Heart right ventricle (tissue), 16 donors: ENCODE measurements at regions not wholly inside any gene's neighbourhood (a gene's known extent, or its start where the extent isn't known, plus 50 kb on each side); places are given as distances from the start of the nearest gene placed in this dataset.

Experiments used
- ATAC-seq, 8 donors: fragments of 200-7000 bp; cut with Tn5 transposase; one replicate each; pipeline ENCODE4 v1.9.1; 2020; ENCODE audit warnings: mild to moderate bottlenecking in 8 of 8, moderate library complexity in 8 of 8, moderate number of reproducible peaks in 1 of 8
- DNase-seq, 2 donors: peaks; one replicate each; pipeline ENCODE4 v3.0.0-alpha.2; 2020
- H3K27ac ChIP-seq, 10 donors: fragments of 200-600 bp; sonication (generic) in 2 of 10; one replicate each; pipeline versions ENCODE4 v1.5.0 to v1.8.0; 2020 to 2022; ENCODE audit warnings: mild to moderate bottlenecking in 3 of 10
- H3K27me3 ChIP-seq, 7 donors: fragments of 200-600 bp; one replicate each; pipeline ENCODE4 v1.8.0; 2021 to 2022; ENCODE audit warnings: mild to moderate bottlenecking in 2 of 7
- H3K36me3 ChIP-seq, 9 donors: fragments of 200-600 bp; sonication (generic) in 1 of 9; one replicate each; pipeline versions ENCODE4 v1.5.0 to v1.8.0; 2020 to 2022; ENCODE audit warnings: mild to moderate bottlenecking in 2 of 9
- H3K4me1 ChIP-seq, 9 donors: fragments of 200-600 bp; sonication (generic) in 1 of 9; one replicate each; pipeline versions ENCODE4 v1.5.0 to v1.8.0; 2020 to 2022; ENCODE audit warnings: mild to moderate bottlenecking in 4 of 9
- H3K4me3 ChIP-seq, 10 donors: fragments of 200-600 bp; sonication (generic) in 2 of 10; one replicate each; pipeline versions ENCODE4 v1.5.0 to v1.8.0; 2020 to 2022; ENCODE audit warnings: mild to moderate bottlenecking in 7 of 10, moderate library complexity in 2 of 10
- H3K9me3 ChIP-seq, 11 donors: fragments of 200-600 bp in 10 of 11; sonication (generic) in 2 of 11; one replicate each; pipeline versions ENCODE4 v1.5.0 to v1.8.0; 2013 to 2022; ENCODE audit warnings: mild to moderate bottlenecking in 2 of 11, control low read depth in 1 of 11, moderate library complexity in 1 of 11
- CTCF ChIP-seq, 9 donors: fragments of 200-600 bp; sonication (generic) in 2 of 9; IDR thresholded peaks; one replicate each; pipeline versions ENCODE4 v1.5.0 to v1.8.0; 2021 to 2022; ENCODE audit warnings: antibody characterized with exemption in 9 of 9, mild to moderate bottlenecking in 5 of 9, moderate library complexity in 1 of 9
- WGBS, 2 donors: extraction: QIAGEN DNeasy Blood & Tissue Kit; methylation state at CpG; one replicate each; pipeline ENCODE4 v1.1.7; 2013; ENCODE audit warnings: inconsistent platforms in 1 of 2; 5-methylcytosine and 5-hydroxymethylcytosine counted together
- intact Hi-C, 10 donors: fragments of 100-400 bp; cut with DNase I; formaldehyde crosslinking; loops; one replicate each; pipeline versions ENCODE4 v1.11.1 to v1.14.2; 2022
- donor health status: Arrhythmogenic right ventricular cardiomyopathy.
- donor health status: ischemic (EF 13 %, LVEDD 7.1; RV severe dilation, severe dysfunction).
- donor health status: healthy with polysubstance abuse.
- donor health status: DM: no; HTN: yes; CAD: no.
- donor health status: DM: no; HTN: no; CAD: no.
- donor health status: ischemic (EF 25% LVEDD 6.9; RV normal size, moderate dysfunction).
- donor health status: ischemic (EF 25% LVEDD 5.7; RV mildly dilated, moderate dysfunction).
- donor health status: healthy.
- donor health status: DM: yes; HTN: yes; CAD: no.
- donor health status: Ischemic cardiomyopathy.
- donor health status: ischemic (EF 35%, LVEDD 5.7; RV mildly dilated, moderate dysfunction).
- donor health status: nonischemic (EF 11% LVEDD 7.7; RV severe dilation, severe dysfunction).
- donor health status: DM: yes; HTN: yes; CAD: no.
- donor health status: PGD.
- donor health status: ischemic (EF 29% LVEDD 5.4; RV normal size, mild dysfunction).
- donor health status: nonischemic (EF 23%, LVEDD 6.1; RV moderate dilation, normal function).

- H3K9me3 ChIP-seq = no peaks in the 10 kb centered on the region
- no peak overlapping the region for H3K4me3 ChIP-seq
- H3K36me3 ChIP-seq = no peaks in the 10 kb centered on the region
- no peak overlapping the region for H3K27ac ChIP-seq
- H3K4me1 ChIP-seq = peaks cover 0 to 6% (median 0%) of the 10 kb centered on the region in 9 donors
- no peak for DNase-seq
- ATAC-seq = no peak
- intact Hi-C loops = no loop called here
- 75 to 84% methylated on average over 9 of the region's 9 CpGs for WGBS, 2 donors
- H3K27me3 ChIP-seq = no peaks in the 10 kb centered on the region
- no peak for TF ChIP-seq CTCF (IDR thresholded peaks at IDR 0.05)
Measured at GRCh38 chr9:16271967-16272366, 598.5 kb downstream of the BNC2 start.

GRCh38 chr9:16272776-16273175 is 597.7 kb downstream of the BNC2 start:
- Histone ChIP-seq H3K9me3 (no peaks in the 10 kb centered on the region), H3K36me3 (no peaks in the 10 kb centered on the region), H3K27me3 (no peaks in the 10 kb centered on the region), H3K4me1 (peaks cover 0 to 4% (median 0%) of the 10 kb centered on the region in 9 donors), H3K27ac (peak overlapping the region in 1 of 10 donors; percentile 56), H3K4me3 (no peak overlapping the region)
- ATAC-seq (peak in 1 of 8 donors; percentile 65), DNase-seq (no peak)
- intact Hi-C loops = no loop called here
- WGBS, 2 donors = 80 to 81% methylated on average over 8 of the region's 8 CpGs
- TF ChIP-seq CTCF (IDR thresholded peaks at IDR 0.05) = no peak

GRCh38 chr9:16275795-16276624 is 594.5 kb downstream of the BNC2 start:
- intact Hi-C loops = no loop called here
- H3K27ac ChIP-seq = no peak overlapping the region
- 73 to 82% methylated on average over 15 of the region's 15 CpGs for WGBS, 2 donors
- no peaks in the 10 kb centered on the region for H3K27me3 ChIP-seq
- H3K4me1 ChIP-seq = no peaks in the 10 kb centered on the region
- no peak overlapping the region for H3K4me3 ChIP-seq
- TF ChIP-seq CTCF (IDR thresholded peaks at IDR 0.05) = no peak
- peak in 3 of 8 donors; percentile 60 to 65 (median 64) for ATAC-seq
- H3K9me3 ChIP-seq = no peaks in the 10 kb centered on the region
- DNase-seq = peak; percentile 18 to 26
- no peaks in the 10 kb centered on the region for H3K36me3 ChIP-seq

GRCh38 chr9:16276866-16277265 is 593.6 kb downstream of the BNC2 start:
- Histone ChIP-seq H3K36me3 (no peaks in the 10 kb centered on the region), H3K4me1 (no peaks in the 10 kb centered on the region), H3K27ac (no peak overlapping the region), H3K4me3 (no peak overlapping the region), H3K27me3 (no peaks in the 10 kb centered on the region), H3K9me3 (no peaks in the 10 kb centered on the region)
- intact Hi-C loops = no loop called here
- WGBS, 2 donors = 90% methylated on average over 8 of the region's 8 CpGs
- TF ChIP-seq CTCF (IDR thresholded peaks at IDR 0.05) = no peak
- DNase-seq = no peak
- ATAC-seq = no peak
